ENCODE measurements at regions not wholly inside any gene's neighbourhood (a gene's known extent, or its start where the extent isn't known, plus 50 kb on each side); places are given as distances from the start of the nearest gene placed in this dataset.

GRCh38 chr1:164983023-164983650, 373.4 kb downstream of the LMX1A start:
- WGBS, 2 experiments (ENCODE audit: low coverage in 1 of 2, low lambda C conversion rate in 2 of 2, missing lambda C conversion rate in 2 of 2), result 27 to 32% methylated on average over 3 of the region's 3 CpGs
- Histone ChIP-seq H3K9me2 (ENCODE audit: insufficient read depth) (no peaks in the 10 kb centered on the region), H3K4me2 (ENCODE audit: unreplicated experiment) (no peak overlapping the region), H3K27ac (no peak overlapping the region), H3K27me3 (replicated peaks; ENCODE audit: insufficient read depth) (0 out of 2 replicates have a peak, but pooled peaks cover 4% of the 10 kb centered on the region), H3K4me3 (no peak overlapping the region), H3F3A (ENCODE audit: insufficient read depth) (no peaks in the 10 kb centered on the region), H3K4me1 (ENCODE audit: insufficient read depth) (no peaks in the 10 kb centered on the region), H2AFZ (no peak overlapping the region), H3K36me3 (ENCODE audit: low read depth) (no peaks in the 10 kb centered on the region), H4K20me1 (ENCODE audit: insufficient read depth) (no peaks in the 10 kb centered on the region), H3K9me3 (ENCODE audit: low read depth) (no peaks in the 10 kb centered on the region), H3K9ac (no peak overlapping the region), H3K79me2 (ENCODE audit: insufficient read depth) (no peaks in the 10 kb centered on the region)
- in situ Hi-C loops (cut with MboI), result no loop called here
- no peak for DNase-seq
- TF ChIP-seq EZH2phosphoT487 (IDR thresholded peaks at IDR 0.05; ENCODE audit: insufficient read depth, low read depth) (no peak), EZH2 (IDR thresholded peaks at IDR 0.05; ENCODE audit: insufficient read depth, poor library complexity, severe bottlenecking) (no peak)

GRCh38 chr1:164982545-164982944, 374.0 kb downstream of the LMX1A start:
- in situ Hi-C loops (cut with MboI), result no loop called here
- H3K4me2 ChIP-seq (ENCODE audit: unreplicated experiment), result no peak overlapping the region

GRCh38 chr1:164977561-164977960, 379.0 kb downstream of the LMX1A start:
- 26 to 28% methylated on average over 3 of the region's 3 CpGs for WGBS, 2 experiments (ENCODE audit: low coverage in 1 of 2, low lambda C conversion rate in 2 of 2, missing lambda C conversion rate in 2 of 2)
- no peaks in the 10 kb centered on the region for H3F3A ChIP-seq (ENCODE audit: insufficient read depth)
- no peak overlapping the region for H3K27ac ChIP-seq
- H3K9ac ChIP-seq, result no peak overlapping the region
- in situ Hi-C loops (cut with MboI), result no loop called here
- no peaks in the 10 kb centered on the region for H3K36me3 ChIP-seq (ENCODE audit: low read depth)
- TF ChIP-seq EZH2 (IDR thresholded peaks at IDR 0.05; ENCODE audit: insufficient read depth, poor library complexity, severe bottlenecking) (no peak), EZH2phosphoT487 (IDR thresholded peaks at IDR 0.05; ENCODE audit: insufficient read depth, low read depth) (no peak)
- no peaks in the 10 kb centered on the region for H3K9me2 ChIP-seq (ENCODE audit: insufficient read depth)
- no peaks in the 10 kb centered on the region for H3K9me3 ChIP-seq (ENCODE audit: low read depth)
- no peaks in the 10 kb centered on the region for H3K4me1 ChIP-seq (ENCODE audit: insufficient read depth)
- 0 out of 2 replicates have a peak, but pooled peaks cover 5% of the 10 kb centered on the region for H3K27me3 ChIP-seq (replicated peaks; ENCODE audit: insufficient read depth)
- no peak for DNase-seq
- no peak overlapping the region for H2AFZ ChIP-seq
- no peak overlapping the region for H3K4me3 ChIP-seq
- no peak overlapping the region for H3K4me2 ChIP-seq (ENCODE audit: unreplicated experiment)
- no peaks in the 10 kb centered on the region for H4K20me1 ChIP-seq (ENCODE audit: insufficient read depth)
- no peaks in the 10 kb centered on the region for H3K79me2 ChIP-seq (ENCODE audit: insufficient read depth)

More at GRCh38 chr1:164982545-164982944, 374.0 kb downstream of the LMX1A start:
- no peak for DNase-seq
- Histone ChIP-seq H3K79me2 (ENCODE audit: insufficient read depth) (no peaks in the 10 kb centered on the region), H4K20me1 (ENCODE audit: insufficient read depth) (no peaks in the 10 kb centered on the region), H3K27me3 (replicated peaks; ENCODE audit: insufficient read depth) (0 out of 2 replicates have a peak, but pooled peaks cover 5% of the 10 kb centered on the region), H3K4me1 (ENCODE audit: insufficient read depth) (no peaks in the 10 kb centered on the region), H3K36me3 (ENCODE audit: low read depth) (no peaks in the 10 kb centered on the region), H2AFZ (no peak overlapping the region), H3K27ac (no peak overlapping the region), H3K9me3 (ENCODE audit: low read depth) (no peaks in the 10 kb centered on the region), H3K9me2 (ENCODE audit: insufficient read depth) (no peaks in the 10 kb centered on the region), H3K9ac (no peak overlapping the region), H3K4me3 (no peak overlapping the region), H3F3A (ENCODE audit: insufficient read depth) (no peaks in the 10 kb centered on the region)
- WGBS, 2 experiments (ENCODE audit: low coverage in 1 of 2, low lambda C conversion rate in 2 of 2, missing lambda C conversion rate in 2 of 2), result 0 to 32% methylated on average over 1 of the region's 1 CpG
- TF ChIP-seq EZH2phosphoT487 (IDR thresholded peaks at IDR 0.05; ENCODE audit: insufficient read depth, low read depth), result no peak
- no peak for TF ChIP-seq EZH2 (IDR thresholded peaks at IDR 0.05; ENCODE audit: insufficient read depth, poor library complexity, severe bottlenecking)

- WGBS, 2 experiments (ENCODE audit: low coverage in 1 of 2, low lambda C conversion rate in 2 of 2, missing lambda C conversion rate in 2 of 2), result 47 to 48% methylated on average over 6 of the region's 6 CpGs
- Histone ChIP-seq H3K27me3 (replicated peaks; ENCODE audit: insufficient read depth) (no peaks in the 10 kb centered on the region), H3K36me3 (ENCODE audit: low read depth) (no peaks in the 10 kb centered on the region), H3K4me3 (no peak overlapping the region), H3K9me3 (ENCODE audit: low read depth) (no peaks in the 10 kb centered on the region), H3F3A (ENCODE audit: insufficient read depth) (no peaks in the 10 kb centered on the region), H3K27ac (no peak overlapping the region), H4K20me1 (ENCODE audit: insufficient read depth) (no peaks in the 10 kb centered on the region), H3K4me2 (ENCODE audit: unreplicated experiment) (no peak overlapping the region), H3K4me1 (ENCODE audit: insufficient read depth) (no peaks in the 10 kb centered on the region), H2AFZ (no peak overlapping the region), H3K9ac (no peak overlapping the region), H3K9me2 (ENCODE audit: insufficient read depth) (no peaks in the 10 kb centered on the region), H3K79me2 (ENCODE audit: insufficient read depth) (no peaks in the 10 kb centered on the region)
- in situ Hi-C loops (cut with MboI), result no loop called here
- no peak for DNase-seq
- TF ChIP-seq EZH2phosphoT487 (IDR thresholded peaks at IDR 0.05; ENCODE audit: insufficient read depth, low read depth) (no peak), EZH2 (IDR thresholded peaks at IDR 0.05; ENCODE audit: insufficient read depth, poor library complexity, severe bottlenecking) (no peak)
Measured at GRCh38 chr1:164971921-164972415, 384.5 kb downstream of the LMX1A start.
